ENCODE measurements at regions not wholly inside any gene's neighbourhood (a gene's known extent, or its start where the extent isn't known, plus 50 kb on each side); places are given as distances from the start of the nearest gene placed in this dataset.

DNA sequence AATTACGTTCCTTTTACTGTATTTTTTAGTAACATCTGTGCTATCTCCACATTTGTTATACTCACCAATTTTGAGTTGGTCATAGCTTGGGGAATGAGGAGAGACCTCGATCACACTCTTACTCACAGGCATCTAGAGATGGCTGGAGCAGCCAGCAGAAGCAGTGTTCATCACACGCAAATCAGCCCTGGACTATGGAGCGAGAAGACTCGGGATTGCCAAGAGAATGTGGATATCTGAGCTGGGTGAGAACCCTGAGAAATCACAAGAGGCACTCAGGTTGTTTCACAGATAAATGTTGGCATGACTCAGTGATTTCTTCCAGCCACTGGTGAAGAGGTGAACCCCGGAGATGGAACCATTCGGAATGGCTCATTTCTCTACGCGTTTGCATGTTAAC lies 820.1 kb upstream of the IGFBP3 start:
- intact Hi-C loops (cut with DNase I), result no loop called here
- no peak for DNase-seq

DNA sequence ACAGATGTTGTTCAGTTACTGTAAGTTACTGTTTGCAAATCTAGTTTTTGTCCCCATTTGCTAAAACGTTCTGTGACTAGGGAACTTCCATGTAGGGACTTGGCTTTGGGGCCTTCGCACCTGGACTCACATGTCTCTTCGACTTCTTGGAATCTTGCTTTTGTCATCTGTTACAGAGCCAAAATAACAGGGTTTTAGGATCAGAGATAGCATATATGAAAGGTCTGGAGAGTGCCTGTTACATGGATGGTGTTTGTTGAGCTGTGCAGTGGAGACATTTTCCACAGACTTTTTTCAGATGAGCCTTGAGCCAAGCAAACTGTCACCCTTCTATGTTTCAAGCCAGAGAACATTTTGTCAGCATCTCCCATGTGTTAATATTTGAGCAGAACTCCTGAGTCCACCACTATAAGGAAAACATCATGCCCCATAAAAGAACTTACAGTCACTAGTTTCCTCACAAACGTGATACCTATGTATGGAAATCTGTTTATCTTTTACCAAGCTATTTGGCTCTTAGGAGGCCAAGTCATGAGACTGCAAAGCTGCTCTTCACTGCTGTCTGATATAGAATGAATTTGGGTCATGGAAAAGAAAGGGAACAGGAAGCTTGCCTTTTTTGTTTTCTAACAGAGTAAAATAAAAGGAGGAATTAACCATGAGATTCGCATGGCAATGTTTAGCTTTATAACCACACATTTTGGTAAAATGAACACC lies 818.6 kb upstream of the IGFBP3 start:
- intact Hi-C loops (cut with DNase I), result no loop called here
- no peak for DNase-seq

DNA sequence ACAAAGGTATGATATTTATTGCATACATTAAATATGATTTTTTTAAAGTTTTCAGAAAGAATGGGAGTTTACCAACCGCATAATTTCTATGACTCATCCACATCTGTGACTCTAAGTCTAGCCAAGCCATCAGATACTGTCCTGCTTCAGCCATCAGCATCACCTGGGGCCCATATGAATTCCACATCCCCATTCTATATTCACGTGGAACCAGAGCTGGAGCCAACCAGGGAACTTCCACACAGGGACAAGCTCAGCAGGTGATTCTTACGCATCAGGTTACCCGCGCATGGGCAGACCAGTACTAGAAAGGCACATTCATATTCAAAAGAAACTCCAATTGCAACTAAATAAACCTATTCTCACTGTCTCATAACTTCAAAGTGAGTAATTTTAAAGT lies 817.7 kb upstream of the IGFBP3 start:
- no peak for DNase-seq
- intact Hi-C loops (cut with DNase I), result no loop called here

DNA sequence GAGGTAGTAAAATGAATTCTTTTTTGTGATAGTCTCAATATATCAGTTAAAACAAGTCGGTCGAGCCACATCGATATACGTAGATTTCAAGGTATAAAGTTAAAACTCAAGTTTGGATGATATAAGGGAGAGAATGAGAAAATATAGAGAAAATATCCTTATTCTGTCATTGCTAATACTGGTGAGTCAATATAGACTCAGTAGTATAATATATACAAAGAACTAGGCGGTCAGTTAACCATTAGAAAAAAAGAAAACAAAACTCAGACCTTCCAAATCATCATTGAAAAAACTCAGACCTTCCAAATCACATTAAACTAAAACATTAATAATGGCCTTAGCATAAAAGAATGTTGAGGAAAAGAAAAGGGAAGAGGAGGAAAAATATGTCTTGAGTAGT lies 817.1 kb upstream of the IGFBP3 start:
- intact Hi-C loops (cut with DNase I), result no loop called here
- no peak for DNase-seq

DNA sequence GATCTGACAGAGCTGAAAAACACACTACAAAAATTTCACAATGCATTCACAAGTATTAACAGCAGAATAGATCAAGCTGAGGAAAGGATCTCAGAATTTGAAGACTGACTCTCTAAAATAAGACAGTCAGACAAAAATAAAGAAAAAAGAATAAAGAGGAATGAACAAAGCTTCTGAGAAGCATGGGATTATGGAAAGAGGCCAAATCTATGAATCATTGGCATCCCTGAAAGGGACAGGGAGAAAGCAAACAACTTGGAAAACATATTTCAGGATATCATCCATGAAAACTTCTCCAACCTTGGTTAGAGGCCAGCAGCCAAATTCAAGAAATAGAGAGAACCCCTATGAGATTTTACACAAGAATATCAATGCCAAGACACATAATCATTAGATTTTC lies 804.8 kb upstream of the IGFBP3 start:
- intact Hi-C loops (cut with DNase I), result no loop called here

DNA sequence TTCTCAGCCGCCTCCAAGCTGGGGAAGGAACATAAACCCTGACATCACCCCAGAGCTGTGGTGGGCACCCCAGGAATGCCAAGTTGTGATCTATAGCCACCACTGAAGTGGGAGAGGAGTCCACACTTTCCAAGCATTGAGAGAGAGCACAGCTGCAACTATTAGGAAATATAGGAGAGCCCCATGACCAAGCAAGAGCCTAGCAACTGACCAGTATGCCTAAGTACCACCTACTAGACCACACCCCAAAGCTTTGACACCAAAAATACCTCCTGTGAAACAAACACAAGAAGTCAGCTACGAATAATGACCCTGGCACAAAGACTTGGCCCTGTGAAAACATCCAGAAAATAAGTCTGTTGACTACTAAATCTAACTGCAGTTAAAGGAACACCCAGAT lies 804.1 kb upstream of the IGFBP3 start:
- intact Hi-C loops (cut with DNase I), result no loop called here

More for the DNA sequence above, 804.8 kb upstream of the IGFBP3 start:
- no peak for DNase-seq

DNA sequence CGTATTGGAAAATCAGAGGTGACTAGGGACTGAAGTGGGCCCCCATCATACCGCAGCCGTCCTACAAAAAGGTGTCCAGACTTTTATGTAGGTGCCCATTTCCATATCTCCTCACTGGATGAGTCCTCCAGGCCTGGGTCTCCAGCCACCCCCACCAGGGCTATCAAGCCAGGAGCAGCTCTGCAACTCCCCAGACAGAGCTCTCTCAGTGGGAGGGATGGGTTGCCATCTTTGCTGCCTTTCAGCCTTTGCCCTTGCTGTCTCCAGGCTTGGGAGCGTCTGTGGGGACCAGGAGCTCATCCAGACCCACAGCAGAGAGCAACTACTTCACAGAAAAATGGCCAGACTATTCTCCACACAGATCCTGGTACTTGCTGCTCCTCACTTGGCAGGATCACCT lies 802.7 kb upstream of the IGFBP3 start:
- no peak for DNase-seq
- intact Hi-C loops (cut with DNase I), result no loop called here

More for the DNA sequence above, 804.1 kb upstream of the IGFBP3 start:
- DNase-seq, result no peak

DNA sequence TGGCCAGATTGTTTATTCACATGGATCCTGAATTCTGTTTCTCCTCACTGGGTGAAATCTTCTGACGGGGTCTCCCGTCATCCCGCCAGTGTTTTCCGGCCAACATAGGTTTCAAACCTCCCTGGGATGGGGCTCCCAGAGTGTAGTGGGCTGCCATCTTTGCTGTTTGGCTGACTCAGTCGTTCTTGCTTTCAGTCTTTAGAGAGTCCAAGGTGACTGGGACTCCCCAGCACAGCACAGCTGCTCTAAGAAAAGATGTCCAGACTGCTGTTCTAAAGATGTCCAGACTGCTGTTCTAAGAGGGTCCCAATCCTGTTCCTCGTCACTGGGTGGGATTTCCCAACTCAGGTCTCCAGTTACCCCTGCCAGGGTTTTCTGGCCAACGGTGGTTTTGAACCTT lies 801.9 kb upstream of the IGFBP3 start:
- intact Hi-C loops (cut with DNase I), result no loop called here

DNA sequence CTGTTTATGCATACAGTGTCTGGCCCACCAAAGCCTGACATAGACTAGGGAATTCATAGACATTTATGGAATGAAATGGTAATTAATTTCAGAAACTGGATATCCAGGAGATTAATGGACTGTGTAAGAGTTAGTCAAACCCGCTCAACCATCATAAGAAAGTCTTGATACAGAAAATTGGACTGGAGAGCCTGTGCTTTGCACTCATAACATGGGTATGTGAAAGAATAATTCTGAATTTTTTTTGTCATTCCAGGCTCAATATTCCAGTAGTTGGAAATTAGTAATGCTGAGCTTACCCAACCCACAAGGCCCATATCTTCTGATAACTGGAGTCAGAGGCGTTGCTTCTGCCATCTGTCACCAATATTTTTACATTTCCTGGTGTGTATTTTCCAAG lies 799.7 kb upstream of the IGFBP3 start:
- intact Hi-C loops (cut with DNase I), result no loop called here
- no peak for DNase-seq

More for the DNA sequence above, 801.9 kb upstream of the IGFBP3 start:
- no peak for DNase-seq

DNA sequence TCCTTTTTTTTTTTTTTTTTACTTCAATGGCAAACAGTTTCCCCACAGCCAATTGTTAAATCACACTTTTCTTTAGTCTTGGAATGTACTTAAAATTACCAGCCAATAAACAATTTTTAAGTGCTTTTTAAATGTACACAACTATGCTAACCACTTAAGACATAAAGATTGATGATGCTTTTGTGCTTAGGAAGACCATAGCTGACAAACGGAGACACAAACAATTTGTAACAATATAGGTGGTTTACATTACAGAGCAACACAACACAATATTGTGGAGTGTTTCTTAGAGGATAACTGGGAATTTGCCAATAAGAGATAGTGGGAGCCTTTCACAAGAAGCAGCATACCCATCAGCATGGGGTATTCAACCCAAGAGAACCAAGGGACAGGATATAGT lies 798.5 kb upstream of the IGFBP3 start:
- DNase-seq, result no peak
- intact Hi-C loops (cut with DNase I), result no loop called here

DNA sequence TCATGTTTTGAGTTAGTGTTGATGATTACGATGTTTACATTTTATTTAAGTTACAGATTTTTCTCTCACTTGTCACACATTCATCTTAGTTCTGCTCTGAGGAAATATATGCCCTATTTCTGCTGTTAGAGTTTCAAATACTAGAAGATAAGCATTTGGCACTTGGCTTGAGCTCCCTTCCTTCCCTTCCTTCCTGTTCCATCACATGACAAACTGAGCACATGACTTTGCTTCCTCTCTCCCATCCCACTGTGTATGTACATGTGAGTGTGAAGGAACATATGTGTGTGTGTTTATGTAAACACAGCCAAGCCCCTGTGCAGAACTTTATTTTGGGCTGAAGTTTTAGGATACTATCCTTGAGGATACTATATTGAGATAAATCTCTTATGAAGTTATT lies 795.9 kb upstream of the IGFBP3 start:
- no peak for DNase-seq
- intact Hi-C loops (cut with DNase I), result no loop called here

DNA sequence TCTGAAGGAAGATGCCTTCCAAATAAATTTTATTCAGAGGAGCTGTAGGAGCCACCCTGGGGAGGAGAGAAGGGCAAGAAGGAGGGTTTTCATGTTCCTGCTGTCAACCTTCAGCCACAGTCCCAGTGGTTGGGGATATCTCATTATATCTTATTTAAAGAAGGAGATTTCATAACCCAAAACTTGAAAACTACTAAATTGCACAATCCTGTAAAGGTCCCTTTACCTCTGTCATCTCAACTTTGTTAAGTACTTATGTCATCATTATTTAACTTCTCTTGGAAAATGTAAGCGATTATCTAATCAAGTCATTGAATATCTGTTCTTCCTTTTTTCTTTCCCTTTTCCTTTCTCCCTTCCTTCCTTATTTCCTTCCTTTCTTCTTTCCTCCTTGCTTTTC lies 794.5 kb upstream of the IGFBP3 start:
- no peak for DNase-seq

DNA sequence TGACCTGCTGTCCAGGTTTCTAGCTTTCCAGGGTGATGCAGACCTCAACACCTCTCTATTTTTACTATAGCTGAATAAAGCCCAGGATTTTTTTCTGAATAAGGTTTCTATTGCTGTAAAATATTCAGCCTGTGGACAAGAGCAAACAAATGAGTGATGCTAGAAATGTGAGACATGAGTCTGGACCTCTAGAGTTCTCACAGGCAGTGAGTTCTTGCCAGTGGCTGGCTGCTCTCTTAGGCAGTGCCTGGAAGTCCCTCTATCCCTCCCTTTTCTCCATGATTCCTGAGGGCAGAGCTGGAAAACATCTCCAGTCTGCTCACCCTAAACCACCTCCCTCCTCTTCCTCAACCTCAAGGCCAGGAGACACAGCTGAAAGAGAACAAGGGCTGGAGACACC lies 793.8 kb upstream of the IGFBP3 start:
- DNase-seq, result no peak
- intact Hi-C loops (cut with DNase I), result no loop called here

More for the DNA sequence above, 794.5 kb upstream of the IGFBP3 start:
- intact Hi-C loops (cut with DNase I), result no loop called here

DNA sequence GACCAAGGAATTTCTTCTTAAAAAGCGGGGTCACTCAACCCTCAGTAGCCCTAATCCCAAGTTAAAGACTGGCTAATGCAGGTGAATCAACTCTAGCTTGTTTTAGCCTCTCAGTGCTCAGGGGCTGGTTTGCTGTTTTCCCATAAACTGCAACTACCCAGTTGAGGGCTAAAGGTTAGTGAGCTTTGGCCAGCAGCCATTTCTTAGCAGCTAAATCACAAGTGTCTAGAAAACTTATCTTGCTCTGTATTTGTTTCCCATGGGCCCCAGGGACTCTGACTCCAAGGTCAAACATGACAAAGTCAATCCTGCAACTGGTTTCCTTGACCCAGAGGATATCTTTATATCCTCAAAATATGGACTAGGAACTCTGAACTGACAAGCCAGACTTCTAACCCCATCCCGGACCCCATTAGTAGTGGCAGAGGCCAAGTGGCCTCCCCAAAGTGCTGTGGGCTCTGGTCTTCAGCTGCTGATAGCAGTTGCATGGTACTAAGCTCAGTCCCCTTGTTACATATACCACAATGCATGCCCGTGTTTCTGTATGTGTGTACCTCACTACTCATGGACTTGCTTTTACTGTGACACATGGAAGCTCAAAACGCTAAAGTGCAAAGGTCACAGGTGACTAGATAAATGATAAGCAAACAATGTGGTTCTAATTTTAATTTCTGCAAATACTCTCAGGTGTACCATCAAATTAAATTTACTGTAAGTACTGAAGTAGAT lies 793.0 kb upstream of the IGFBP3 start:
- no peak for DNase-seq
- intact Hi-C loops (cut with DNase I), result no loop called here

DNA sequence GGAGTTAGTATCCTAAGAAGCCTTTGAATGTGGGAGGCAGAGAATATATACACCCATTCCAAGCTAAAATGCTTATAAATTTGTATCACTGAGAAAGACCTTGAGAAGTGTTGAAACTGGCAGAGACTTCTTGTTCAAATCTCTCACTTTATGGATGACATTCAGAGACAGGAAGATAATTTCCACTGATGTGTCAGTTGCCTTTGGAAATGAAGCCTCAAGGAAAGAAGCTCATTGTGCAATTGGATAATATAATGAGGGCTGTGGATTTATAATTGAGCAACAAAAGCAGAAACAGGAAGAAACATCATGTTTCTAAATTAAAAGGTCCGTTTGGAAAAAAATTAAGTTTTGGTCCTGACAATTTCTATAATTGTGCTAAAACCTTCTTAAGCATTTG lies 789.9 kb upstream of the IGFBP3 start:
- intact Hi-C loops (cut with DNase I), result no loop called here
- DNase-seq, result no peak

DNA sequence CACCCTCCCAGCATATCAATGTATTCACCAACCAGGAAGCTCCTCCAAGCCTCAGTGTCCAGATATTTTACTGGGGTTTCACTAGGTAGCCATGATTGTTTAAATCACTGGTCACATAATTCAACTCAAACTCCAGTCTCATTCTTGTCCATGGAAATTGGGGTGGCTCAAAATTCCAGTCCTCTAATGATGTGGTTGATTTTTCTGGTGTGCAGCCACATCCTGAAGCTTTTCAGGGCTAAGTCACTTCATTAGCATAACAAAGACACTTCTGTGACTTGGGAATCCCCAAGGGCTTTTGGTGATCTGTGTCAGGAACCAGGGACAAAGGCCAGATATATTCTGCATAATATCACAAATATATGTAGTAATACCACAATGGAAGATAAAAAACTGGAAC lies 786.9 kb upstream of the IGFBP3 start:
- DNase-seq, result no peak
- intact Hi-C loops (cut with DNase I), result no loop called here

DNA sequence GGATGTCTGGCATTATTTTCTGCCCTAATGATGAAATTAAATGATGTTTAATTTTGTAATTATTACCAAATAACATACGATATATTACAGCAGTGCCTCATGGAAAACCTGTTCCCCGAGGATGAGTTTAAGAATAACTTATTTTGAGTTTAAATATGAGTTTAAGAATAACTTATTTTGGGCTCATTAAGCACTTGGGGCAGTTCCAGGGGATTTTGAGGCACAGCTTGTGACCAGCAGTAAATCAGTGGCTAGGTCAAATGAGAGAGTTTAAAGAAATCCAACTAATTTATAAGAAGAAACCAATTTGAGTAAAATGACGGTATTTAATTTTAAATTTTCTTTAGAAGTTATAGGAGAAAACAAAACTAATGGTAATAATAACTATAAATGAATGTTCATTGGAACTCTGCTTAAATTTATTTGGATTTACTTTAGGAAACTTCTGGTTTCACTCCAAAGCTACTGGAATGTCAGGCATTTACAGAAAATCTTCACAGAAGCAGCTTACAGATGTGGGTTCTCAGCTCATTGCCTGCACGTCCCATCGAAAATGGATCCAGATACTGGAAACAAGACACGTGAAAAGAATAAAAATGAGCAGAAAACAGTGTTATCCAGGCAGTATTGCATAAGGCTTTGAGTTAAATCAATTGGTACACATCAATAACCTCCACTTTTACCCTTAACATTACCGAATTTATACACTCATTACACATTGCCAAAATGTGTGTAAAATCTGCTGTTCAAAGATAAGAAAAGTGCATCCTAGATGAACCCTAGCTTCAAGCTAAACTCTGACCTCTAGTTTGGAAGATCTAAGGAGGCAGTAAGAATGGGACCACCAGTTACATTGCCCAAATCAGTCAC lies 784.5 kb upstream of the IGFBP3 start:
- DNase-seq, result no peak
- intact Hi-C loops (cut with DNase I), result no loop called here

DNA sequence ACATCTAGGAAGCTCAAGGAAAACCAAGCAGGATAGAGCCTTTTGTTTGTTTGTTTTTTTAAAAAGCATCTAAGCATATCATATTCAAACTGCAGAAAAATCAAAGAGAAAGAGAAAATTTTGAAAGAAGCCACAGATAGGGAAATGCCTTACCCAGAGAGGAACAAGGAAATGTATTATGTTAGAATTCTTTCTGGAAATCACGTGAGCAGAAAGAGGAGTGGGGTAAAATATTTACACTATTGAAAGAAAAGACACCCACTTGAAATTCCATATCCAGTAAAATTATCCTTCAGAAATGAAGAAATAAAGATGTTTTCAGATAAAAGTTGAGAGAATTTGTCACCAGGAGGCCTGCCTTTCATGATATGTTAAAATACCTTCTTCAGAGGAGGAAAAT lies 775.7 kb upstream of the IGFBP3 start:
- intact Hi-C loops (cut with DNase I), result no loop called here
- no peak for DNase-seq

DNA sequence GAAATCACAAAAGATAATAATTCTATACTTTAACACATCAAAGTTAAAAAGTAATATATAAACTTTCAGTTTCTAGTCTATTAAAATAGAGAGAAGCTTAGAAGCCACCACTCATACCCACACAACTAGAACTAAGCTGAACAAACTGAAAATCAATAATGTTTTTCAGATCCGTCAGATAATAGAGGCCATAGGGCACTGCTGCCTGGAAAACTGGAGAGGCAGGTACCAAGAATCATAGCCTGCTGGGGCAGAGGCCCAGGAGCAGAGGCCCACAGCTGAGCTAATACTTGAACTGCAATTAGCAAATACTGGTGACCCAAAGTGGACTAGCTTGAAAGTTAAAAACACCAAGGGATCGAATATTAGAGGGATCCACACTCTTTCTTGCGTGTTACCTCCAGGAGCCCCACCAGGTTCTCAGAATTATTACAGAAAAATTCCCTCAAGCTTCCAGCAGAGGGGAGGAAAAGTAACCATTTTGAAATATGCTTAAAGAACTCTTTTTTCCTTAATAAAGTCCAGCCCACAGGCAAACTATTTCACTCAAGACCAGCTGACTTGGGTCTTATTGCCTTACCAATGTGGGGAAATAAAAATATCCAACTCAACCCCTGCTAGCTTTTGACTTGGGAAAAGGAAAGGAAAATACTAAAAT lies 774.1 kb upstream of the IGFBP3 start:
- DNase-seq, result no peak
- intact Hi-C loops (cut with DNase I), result no loop called here

DNA sequence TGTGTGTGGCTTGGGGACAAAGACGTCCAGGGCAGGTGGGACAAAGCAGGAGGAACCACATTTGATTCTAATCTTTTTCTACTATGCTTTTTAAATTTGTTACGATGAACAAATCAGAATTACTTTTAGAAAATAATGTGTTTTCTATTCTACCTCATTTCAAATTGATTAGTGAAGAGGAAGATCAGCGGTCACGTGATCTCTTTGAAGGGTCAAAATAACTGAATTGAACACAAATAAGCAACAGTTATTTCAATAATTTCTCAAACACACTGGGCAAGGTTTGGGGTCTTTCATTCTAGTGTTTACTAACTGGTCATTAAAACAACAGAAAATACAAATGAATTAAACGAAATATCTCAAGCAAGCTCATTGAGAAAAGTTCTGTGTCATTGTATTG lies 773.0 kb upstream of the IGFBP3 start:
- intact Hi-C loops (cut with DNase I), result no loop called here
- no peak for DNase-seq

Measured in head of caudate nucleus (tissue), 42 donors.